Upper lobe of left lung (tissue), 6 donors: ENCODE measurements at regions not wholly inside any gene's neighbourhood (a gene's known extent, or its start where the extent isn't known, plus 50 kb on each side); places are given as distances from the start of the nearest gene placed in this dataset.

Source experiments
- ATAC-seq, 2 donors: fragments of 200-7000 bp; cut with Tn5 transposase; one replicate each; pipeline ENCODE4 v1.9.1; 2022; ENCODE audit warnings: mild to moderate bottlenecking in 2 of 2, moderate library complexity in 2 of 2; ENCODE audit not compliant: low FRiP score in 2 of 2
- DNase-seq, 2 donors: peaks; one replicate each; pipeline ENCODE4 v3.0.0-alpha.2; 2019 to 2020
- H3K27ac ChIP-seq, 4 donors: fragments of 200-600 bp; sonication (generic); one replicate each; pipeline ENCODE4 v1.5.1; 2016 to 2019
- H3K27me3 ChIP-seq, 4 donors: fragments of 200-600 bp; sonication (generic); one replicate each; pipeline ENCODE4 v1.5.1; 2017 to 2019
- H3K36me3 ChIP-seq, 4 donors: fragments of 200-600 bp; sonication (generic); one replicate each; pipeline ENCODE4 v1.5.1; 2016 to 2019
- H3K4me1 ChIP-seq, 4 donors: fragments of 200-600 bp; sonication (generic); one replicate each; pipeline ENCODE4 v1.5.1; 2018 to 2019
- H3K4me3 ChIP-seq, 4 donors: fragments of 200-600 bp; sonication (generic); one replicate each; pipeline ENCODE4 v1.5.1; 2017 to 2019; ENCODE audit warnings: mild to moderate bottlenecking in 2 of 4, moderate library complexity in 1 of 4
- H3K9me3 ChIP-seq, 4 donors: fragments of 200-600 bp; sonication (generic); one replicate each; pipeline ENCODE4 v1.5.1; 2018 to 2019
- EP300 ChIP-seq, 4 donors: sonication (generic); formaldehyde crosslinking; IDR thresholded peaks; one replicate each; pipeline ENCODE4 v1.5.1; 2017; ENCODE audit warnings: antibody characterized with exemption in 4 of 4, control low read depth in 2 of 4
- POLR2A ChIP-seq, 4 donors: fragments of 450-650 bp; IDR thresholded peaks; one replicate each; pipeline ENCODE4 v1.5.1; 2016 to 2017; ENCODE audit warnings: antibody characterized with exemption in 4 of 4, mild to moderate bottlenecking in 2 of 4
- POLR2AphosphoS5 ChIP-seq, 2 donors: sonication (generic); formaldehyde crosslinking; IDR thresholded peaks; one replicate each; pipeline ENCODE4 v1.5.1; 2017; ENCODE audit warnings: antibody characterized with exemption in 2 of 2
- WGBS, 2 donors: methylation state at CpG; one replicate each; pipeline ENCODE4 v1.1.5; 2017 to 2018; 5-methylcytosine and 5-hydroxymethylcytosine counted together
- TF ChIP-seq, protein P1 (sequence below), 6 experiments: fragments of 450-650 bp in 4 of 6; fragments of 200-600 bp in 2 of 6; sonication (generic) in 2 of 6; IDR thresholded peaks; one replicate each; pipeline ENCODE4 v1.5.1; 2016 to 2019; ENCODE audit warnings: antibody characterized with exemption in 6 of 6
- donor health status: DM: no; HTN: no; CAD: no; lungs with moderate emphysema.
- donor health status: DM: no; HTN: yes; CAD: no; lungs with severe emphysema.

DNA sequence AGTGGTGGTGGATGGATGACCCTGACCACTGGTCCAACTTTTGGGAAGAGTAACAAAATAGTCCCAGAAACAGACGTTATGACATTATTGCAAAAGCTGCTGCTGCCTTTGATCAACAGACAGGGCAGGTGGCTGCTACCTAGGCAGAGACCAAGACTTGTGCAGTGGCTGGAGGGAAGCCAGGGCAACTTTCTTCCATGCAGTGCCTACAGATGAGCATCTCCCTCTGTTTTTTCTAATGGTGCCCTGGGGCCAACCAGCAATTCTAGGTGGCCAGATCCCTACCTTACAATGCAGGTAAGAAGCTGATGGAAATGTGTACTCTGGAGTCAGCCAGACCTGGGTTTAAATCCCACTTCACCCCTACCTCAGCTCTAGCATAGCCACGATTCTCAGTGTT, 283.1 kb upstream of the POU3F1 start:
- H3K36me3 ChIP-seq: no peaks in the 10 kb centered on the region
- no peak for TF ChIP-seq POLR2AphosphoS5 (IDR thresholded peaks at IDR 0.05)
- no peak for TF ChIP-seq POLR2A (IDR thresholded peaks at IDR 0.05)
- TF ChIP-seq, protein P1, sequence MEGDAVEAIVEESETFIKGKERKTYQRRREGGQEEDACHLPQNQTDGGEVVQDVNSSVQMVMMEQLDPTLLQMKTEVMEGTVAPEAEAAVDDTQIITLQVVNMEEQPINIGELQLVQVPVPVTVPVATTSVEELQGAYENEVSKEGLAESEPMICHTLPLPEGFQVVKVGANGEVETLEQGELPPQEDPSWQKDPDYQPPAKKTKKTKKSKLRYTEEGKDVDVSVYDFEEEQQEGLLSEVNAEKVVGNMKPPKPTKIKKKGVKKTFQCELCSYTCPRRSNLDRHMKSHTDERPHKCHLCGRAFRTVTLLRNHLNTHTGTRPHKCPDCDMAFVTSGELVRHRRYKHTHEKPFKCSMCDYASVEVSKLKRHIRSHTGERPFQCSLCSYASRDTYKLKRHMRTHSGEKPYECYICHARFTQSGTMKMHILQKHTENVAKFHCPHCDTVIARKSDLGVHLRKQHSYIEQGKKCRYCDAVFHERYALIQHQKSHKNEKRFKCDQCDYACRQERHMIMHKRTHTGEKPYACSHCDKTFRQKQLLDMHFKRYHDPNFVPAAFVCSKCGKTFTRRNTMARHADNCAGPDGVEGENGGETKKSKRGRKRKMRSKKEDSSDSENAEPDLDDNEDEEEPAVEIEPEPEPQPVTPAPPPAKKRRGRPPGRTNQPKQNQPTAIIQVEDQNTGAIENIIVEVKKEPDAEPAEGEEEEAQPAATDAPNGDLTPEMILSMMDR (IDR thresholded peaks at IDR 0.05): no peak
- TF ChIP-seq EP300 (IDR thresholded peaks at IDR 0.05): no peak
- WGBS, 2 donors: 36 to 55% methylated on average over 2 of the region's 2 CpGs
- DNase-seq (no peak), ATAC-seq (no peak)
- no peak overlapping the region for H3K27ac ChIP-seq
- no peaks in the 10 kb centered on the region for H3K27me3 ChIP-seq
- H3K4me1 ChIP-seq: peaks cover 0 to 7% (median 0%) of the 10 kb centered on the region in 4 donors
- H3K9me3 ChIP-seq: no peaks in the 10 kb centered on the region
- no peak overlapping the region for H3K4me3 ChIP-seq

DNA sequence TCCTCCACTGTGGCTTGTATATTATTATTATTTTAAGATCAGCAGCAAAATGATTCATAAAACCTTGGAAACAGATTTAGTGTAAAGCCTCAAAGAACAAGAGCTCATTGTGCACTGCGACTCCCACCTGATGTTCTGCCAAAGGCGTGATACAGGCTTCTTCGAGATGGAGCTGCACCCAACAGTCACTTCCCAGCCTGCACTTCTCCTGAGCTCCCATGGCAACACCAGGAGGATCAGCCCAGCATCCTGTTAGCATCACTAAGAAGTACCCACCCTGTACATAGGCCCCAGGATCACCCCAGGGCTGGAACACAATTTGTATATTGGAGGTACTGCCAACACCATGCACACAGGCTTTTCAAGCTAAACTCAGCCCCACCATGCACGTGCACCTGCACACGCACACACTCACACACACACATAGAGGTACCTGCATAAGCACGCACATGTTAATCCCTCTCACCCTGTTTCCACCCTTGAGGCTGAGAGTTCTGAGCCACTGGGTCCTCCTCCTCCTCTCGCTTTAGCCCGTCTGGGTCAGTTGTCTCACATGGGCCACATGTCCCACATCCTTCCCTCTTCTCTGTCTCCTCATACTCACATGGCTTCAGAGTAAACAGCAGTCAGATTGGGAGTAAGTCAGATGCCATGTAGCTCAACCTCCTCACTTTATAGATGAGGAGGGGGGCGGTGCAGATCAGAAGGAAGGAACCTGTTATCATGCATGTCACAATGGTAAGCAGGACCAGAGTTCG, 281.9 kb upstream of the POU3F1 start:
- WGBS, 2 donors: 75 to 79% methylated on average over 10 of the region's 10 CpGs
- no peak overlapping the region for H3K27ac ChIP-seq
- H3K4me1 ChIP-seq: peaks cover 0 to 7% (median 0%) of the 10 kb centered on the region in 4 donors
- ATAC-seq (no peak), DNase-seq (no peak)
- no peaks in the 10 kb centered on the region for H3K27me3 ChIP-seq
- no peaks in the 10 kb centered on the region for H3K36me3 ChIP-seq
- H3K9me3 ChIP-seq: no peaks in the 10 kb centered on the region
- H3K4me3 ChIP-seq: no peak overlapping the region
- TF ChIP-seq POLR2AphosphoS5 (IDR thresholded peaks at IDR 0.05) (no peak), EP300 (IDR thresholded peaks at IDR 0.05) (no peak), POLR2A (IDR thresholded peaks at IDR 0.05) (no peak)
- TF ChIP-seq, protein P1 (IDR thresholded peaks at IDR 0.05): no peak

DNA sequence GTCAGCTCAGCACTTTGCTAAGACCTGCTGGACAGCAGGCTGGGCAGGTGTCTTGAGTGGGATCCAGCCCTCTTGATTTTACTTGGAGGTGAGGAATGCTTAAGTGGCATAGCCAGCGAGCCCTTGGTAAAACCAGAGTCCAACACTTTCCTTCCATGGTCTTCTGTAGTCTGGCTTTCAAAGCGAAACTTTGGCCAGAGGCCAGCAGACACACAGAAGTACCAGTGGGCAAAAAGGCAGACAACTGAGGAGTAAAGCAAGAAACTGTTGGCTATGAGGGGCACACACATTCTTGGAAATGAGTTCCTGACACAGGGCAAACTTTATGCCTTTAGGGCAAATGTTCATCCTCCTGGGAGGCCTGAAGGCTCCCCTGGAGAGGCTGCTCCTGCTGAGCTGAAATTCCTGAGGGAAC, 281.0 kb upstream of the POU3F1 start:
- peaks cover 0 to 7% (median 0%) of the 10 kb centered on the region in 4 donors for H3K4me1 ChIP-seq
- no peaks in the 10 kb centered on the region for H3K36me3 ChIP-seq
- H3K9me3 ChIP-seq: no peaks in the 10 kb centered on the region
- no peak for TF ChIP-seq POLR2A (IDR thresholded peaks at IDR 0.05)
- no peak for TF ChIP-seq EP300 (IDR thresholded peaks at IDR 0.05)
- no peak for TF ChIP-seq POLR2AphosphoS5 (IDR thresholded peaks at IDR 0.05)
- TF ChIP-seq, protein P1 (IDR thresholded peaks at IDR 0.05): no peak
- 29 to 37% methylated on average over 2 of the region's 2 CpGs for WGBS, 2 donors
- no peaks in the 10 kb centered on the region for H3K27me3 ChIP-seq
- ATAC-seq (no peak), DNase-seq (peak in 1 of 2 donors; percentile 22)
- no peak overlapping the region for H3K27ac ChIP-seq
- H3K4me3 ChIP-seq: no peak overlapping the region

DNA sequence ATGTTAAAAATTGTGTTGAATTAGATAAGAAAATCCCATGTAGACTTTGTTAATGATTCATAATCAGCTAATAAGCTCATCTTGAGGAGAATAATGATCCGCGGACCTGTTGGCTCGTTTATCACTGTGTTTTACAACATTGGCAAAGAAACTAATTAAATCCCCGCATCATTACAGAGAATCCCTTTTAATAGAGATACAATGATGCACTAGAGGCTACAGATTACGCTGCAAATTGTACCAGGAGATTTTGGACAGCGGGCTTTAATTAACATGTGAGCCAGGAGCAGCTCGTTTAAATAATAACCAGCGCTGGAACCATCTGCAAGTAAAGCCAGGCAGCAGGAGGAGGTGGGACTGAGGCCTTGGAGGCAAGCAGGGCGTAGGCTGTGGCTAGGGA, 280.3 kb upstream of the POU3F1 start:
- Histone ChIP-seq H3K9me3 (no peaks in the 10 kb centered on the region), H3K4me3 (no peak overlapping the region), H3K27ac (no peak overlapping the region), H3K27me3 (no peaks in the 10 kb centered on the region), H3K4me1 (peaks cover 0 to 7% (median 0%) of the 10 kb centered on the region in 4 donors), H3K36me3 (no peaks in the 10 kb centered on the region)
- DNase-seq (no peak), ATAC-seq (no peak)
- 89 to 94% methylated on average over 9 of the region's 9 CpGs for WGBS, 2 donors
- TF ChIP-seq POLR2A (IDR thresholded peaks at IDR 0.05): no peak

DNA sequence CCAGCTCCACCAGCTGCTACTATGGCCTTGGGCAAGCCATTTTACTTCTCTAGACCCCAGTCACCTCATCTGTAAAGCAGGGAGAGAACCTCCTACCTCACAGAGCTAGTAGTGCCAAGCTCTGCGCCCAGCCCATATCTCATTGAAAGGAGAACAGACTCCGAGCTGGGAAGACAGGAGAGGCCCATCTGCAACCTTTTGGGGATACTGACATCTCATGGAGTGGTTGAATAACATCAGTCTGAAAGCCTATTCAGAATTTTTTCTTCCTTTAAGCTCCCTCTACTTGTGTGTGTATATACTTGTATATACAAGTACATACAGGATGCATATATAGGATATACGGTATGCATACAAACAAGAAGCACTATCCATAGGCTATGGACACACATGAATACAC, 279.5 kb upstream of the POU3F1 start:
- Histone ChIP-seq H3K27me3 (no peaks in the 10 kb centered on the region), H3K4me1 (peaks cover 0 to 7% (median 0%) of the 10 kb centered on the region in 4 donors), H3K27ac (no peak overlapping the region), H3K36me3 (no peaks in the 10 kb centered on the region), H3K4me3 (no peak overlapping the region), H3K9me3 (no peaks in the 10 kb centered on the region)
- WGBS, 2 donors: 37 to 57% methylated on average over 3 of the region's 3 CpGs
- TF ChIP-seq POLR2A (IDR thresholded peaks at IDR 0.05) (no peak), EP300 (IDR thresholded peaks at IDR 0.05) (no peak)
- TF ChIP-seq, protein P1 (IDR thresholded peaks at IDR 0.05): no peak
- ATAC-seq (no peak), DNase-seq (no peak)
